ENCODE measurements at regions not wholly inside any gene's neighbourhood (a gene's known extent, or its start where the extent isn't known, plus 50 kb on each side); places are given as distances from the start of the nearest gene placed in this dataset.

DNA sequence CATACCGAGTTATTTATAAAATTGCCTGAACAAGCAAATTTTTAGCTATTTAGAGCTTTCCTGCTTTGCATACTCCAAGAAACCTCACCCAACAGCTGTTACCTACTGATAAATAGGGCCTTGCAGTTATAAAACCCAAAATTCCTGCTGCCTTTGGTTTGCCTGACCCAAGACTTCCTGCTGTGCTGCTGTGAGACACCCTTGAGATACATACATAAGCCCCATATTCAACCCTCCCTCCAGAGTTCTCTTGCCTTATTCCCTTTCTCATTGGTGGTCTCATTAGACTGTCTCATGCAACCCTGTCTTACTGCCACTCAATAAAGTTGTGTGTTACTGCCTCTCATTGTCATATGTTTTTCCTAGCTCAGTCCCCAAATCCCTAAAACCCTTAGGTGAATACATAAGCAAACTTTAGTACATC lies 677.6 kb downstream of the UQCRFS1 start:
- TF ChIP-seq, protein P1, sequence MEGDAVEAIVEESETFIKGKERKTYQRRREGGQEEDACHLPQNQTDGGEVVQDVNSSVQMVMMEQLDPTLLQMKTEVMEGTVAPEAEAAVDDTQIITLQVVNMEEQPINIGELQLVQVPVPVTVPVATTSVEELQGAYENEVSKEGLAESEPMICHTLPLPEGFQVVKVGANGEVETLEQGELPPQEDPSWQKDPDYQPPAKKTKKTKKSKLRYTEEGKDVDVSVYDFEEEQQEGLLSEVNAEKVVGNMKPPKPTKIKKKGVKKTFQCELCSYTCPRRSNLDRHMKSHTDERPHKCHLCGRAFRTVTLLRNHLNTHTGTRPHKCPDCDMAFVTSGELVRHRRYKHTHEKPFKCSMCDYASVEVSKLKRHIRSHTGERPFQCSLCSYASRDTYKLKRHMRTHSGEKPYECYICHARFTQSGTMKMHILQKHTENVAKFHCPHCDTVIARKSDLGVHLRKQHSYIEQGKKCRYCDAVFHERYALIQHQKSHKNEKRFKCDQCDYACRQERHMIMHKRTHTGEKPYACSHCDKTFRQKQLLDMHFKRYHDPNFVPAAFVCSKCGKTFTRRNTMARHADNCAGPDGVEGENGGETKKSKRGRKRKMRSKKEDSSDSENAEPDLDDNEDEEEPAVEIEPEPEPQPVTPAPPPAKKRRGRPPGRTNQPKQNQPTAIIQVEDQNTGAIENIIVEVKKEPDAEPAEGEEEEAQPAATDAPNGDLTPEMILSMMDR (IDR thresholded peaks at IDR 0.05), result no peak
- no peak for TF ChIP-seq POLR2A (IDR thresholded peaks at IDR 0.05)
